Endometrium (tissue), 2 donors: ENCODE measurements at regions not wholly inside any gene's neighbourhood (a gene's known extent, or its start where the extent isn't known, plus 50 kb on each side); places are given as distances from the start of the nearest gene placed in this dataset.
"Not testable (repeated sequence)": the region's sequence is repeated elsewhere in the genome, so short reads cannot be mapped to it uniquely, and the experiment has no call there.

ENCODE experiments used
- FAIRE-seq: peaks from 2 replicates; lab custom pipeline; 2012; peaks lifted over from hg19 to GRCh38; lab: Jason Lieb, UNC
- donor health status: control.
- donor health status: control.

DNA sequence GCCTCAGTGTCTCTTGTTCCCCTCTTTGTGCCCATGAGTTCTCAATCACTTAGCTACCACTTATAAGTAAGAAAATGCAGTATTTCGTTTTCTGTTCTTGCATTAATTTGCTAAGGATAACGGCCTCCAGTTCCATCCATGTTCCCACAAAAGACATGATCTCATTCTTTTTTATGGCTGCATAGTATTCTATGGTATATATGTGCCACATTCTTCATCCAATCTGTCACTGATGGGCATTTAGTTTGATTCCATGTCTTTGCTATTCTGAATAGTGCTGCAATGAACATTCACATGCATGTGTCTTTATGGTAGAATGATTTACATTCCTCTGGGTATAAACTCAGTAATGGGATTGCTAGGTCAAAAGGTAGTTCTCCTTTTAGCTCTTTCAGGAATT, 283.2 kb upstream of the HNRNPA3 start:
- not testable (repeated sequence) for FAIRE-seq

DNA sequence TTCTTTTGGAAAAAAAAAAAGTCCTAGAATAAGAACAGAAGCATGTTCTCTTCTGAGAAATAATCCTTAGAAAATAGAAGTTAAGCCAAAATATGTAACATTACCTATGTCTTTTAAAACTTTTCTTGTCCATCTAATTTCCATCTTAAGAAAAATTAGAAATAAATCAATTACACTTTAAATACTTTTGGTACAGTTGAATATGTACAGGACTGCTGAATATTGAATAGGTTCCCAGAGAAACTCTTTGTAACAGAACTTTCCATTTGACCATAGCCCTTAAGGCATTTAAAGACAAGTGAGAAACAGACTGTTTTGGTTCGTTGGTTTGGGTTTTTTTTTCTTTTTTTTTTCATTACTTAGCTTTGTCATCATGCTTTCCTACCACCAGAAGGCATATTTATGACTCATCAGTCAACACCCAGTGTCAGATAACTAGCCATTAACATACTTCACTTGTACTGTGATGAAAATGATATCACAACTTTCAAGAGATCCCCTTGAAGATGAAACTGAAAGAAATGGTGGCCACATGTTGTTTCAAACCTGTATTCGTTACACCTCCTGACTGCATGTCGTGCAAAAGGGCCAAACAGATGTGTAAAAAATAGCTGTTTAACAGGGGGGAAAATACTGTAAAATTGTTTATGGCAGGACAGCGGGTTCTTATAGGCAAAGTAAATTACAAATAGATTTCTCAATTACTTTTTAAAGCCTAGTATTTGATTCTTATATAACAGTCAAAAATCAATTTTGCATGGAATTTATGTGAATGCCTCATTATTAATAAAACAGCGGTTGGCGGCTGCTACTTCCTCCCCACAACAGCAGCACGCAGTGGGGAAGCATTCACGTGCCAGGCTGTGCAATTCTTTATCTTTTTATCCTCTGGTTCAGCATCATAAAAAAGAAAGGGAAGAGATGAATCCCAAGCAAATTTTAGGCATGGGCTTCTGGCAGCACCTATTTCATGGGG, 280.7 kb upstream of the HNRNPA3 start:
- no peak for FAIRE-seq

DNA sequence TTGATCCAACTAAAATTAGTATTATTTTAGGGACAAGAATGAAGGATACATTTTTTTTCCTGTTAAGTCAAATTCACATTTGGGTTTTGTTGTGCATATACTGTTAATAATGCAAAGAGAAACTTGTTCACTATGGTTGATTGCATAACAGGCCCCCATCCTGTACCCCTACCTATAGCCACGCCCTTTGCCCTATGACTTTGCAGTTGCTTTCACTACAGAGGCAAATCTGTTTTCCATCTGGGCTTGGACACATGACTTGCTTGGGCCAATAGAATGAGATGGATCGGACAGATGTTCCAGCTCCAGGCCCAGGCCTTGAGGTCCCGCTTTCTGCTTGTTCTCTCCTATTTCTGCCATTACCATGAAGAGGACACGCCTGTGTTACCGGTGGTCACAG, 278.5 kb upstream of the HNRNPA3 start:
- FAIRE-seq, result no peak

DNA sequence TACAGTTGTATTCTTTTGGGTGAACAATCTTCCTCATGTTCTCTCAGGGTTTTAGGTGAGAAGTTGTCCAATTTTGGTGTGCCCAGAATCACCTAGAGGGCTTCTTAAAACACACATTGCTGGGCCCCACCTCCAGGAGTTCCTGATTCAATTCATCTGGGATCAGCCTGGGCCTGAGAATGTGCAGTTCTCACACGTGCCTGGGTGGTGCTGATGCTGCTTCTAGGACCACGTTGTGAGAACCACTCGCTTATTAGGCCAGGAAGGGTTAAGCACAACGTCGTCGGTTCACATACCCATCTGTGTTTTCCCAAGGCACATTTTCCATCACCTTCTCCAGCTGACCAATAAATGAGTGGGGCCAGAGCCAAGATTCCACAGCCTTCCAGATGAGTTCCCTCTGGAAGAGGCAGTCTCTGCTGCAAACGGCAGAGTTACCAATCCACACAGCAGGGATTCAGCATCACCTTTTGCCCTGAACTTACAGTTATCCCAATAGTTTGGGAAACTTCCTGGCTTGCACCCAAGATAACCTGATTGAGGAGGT, 277.7 kb upstream of the HNRNPA3 start:
- FAIRE-seq, result no peak

DNA sequence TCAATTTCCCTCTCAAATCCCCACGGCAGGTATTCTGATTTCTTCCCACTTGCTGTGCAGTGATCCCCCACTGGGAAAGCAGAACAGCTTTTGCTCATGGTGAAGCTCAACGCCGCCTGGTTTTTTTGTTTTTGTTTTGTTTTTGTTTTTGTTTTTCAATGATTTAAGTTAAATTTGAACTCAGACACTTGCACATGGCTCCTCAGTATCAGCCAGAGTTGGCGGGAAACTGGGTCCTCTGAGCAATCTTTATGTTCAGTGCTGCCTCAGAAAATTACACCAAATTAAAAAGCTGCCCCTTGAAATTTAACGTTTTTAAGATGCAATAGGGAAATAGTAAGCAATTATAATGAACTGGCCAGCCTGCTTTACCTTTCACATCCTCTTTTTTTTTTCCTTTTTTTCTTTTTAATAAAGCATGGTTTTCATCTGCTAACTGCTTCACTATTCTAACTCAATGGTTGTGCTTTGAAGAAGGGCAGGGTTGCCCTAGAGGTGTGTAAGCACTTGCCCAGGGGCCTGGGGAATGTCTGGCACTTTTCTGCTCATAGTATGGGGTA, 277.0 kb upstream of the HNRNPA3 start:
- no peak for FAIRE-seq

DNA sequence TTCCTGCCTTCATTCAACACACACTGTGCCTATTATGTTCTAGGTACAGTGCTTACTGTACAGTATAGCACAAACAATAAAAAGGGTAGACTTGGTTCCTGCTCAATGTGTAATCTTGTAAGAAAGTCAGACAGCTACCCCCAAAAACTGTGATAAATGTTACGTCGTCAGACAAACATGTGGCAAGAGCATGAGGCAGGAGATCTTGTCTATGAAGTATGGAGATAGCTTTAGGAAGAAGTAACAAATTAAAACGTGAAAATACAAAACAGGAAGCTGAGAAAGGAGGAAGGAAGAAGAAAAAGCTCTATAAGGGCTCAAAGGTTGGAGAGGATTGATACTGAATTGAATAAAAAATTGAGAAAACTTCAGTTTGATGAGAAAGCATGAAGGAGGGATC, 276.2 kb upstream of the HNRNPA3 start:
- FAIRE-seq, result no peak

DNA sequence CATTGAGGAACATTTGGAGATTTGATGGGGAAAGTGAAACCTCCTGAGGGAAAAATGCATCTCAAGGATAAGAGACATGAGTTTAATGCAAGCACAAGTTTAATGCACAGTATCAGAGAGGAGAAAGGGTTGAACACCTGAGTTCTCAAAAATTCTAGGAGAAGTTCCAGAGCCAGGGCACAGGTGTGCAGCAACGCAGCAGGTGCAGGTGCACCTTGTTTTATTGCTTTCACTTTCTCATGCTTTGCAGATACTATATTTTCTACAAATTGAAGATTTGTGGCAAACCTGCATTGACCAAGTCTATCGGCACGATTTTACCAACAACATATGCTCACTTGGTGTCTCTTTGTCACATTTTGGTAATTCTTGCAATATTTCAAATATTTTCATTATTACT, 267.6 kb upstream of the HNRNPA3 start:
- no peak for FAIRE-seq

DNA sequence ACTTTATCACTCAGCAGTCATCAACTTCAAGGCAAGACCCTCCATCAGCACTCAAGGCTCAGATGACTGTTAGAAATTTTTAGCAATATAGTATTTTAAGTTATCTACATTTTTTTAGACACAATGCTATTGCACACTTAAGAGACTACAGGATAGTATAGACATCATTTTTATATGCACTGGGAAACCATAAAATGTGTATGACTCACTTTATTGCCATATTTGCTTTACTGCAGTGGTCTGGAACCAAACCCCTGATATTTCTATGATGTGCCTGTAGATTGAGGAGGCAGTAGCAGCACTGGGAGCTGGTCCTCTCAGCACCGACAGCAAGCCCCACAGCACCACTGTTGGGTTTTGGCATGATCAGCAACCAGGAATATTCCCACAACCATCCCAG, 264.8 kb upstream of the HNRNPA3 start:
- no peak for FAIRE-seq

DNA sequence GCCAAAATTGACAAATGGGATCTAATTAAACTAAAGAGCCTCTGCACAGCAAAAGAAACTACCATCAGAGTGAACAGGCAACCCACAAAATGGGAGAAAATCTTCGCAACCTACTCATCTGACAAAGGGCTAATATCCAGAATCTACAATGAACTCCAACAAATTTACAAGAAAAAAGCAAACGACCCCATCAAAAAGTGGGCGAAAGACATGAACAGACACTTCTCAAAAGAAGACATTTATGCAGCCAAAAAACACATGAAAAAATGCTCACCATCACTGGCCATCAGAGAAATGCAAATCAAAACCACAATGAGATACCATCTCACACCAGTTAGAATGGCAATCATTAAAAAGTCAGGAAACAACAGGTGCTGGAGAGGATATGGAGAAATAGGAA, 261.4 kb upstream of the HNRNPA3 start:
- FAIRE-seq, result not testable (repeated sequence)

DNA sequence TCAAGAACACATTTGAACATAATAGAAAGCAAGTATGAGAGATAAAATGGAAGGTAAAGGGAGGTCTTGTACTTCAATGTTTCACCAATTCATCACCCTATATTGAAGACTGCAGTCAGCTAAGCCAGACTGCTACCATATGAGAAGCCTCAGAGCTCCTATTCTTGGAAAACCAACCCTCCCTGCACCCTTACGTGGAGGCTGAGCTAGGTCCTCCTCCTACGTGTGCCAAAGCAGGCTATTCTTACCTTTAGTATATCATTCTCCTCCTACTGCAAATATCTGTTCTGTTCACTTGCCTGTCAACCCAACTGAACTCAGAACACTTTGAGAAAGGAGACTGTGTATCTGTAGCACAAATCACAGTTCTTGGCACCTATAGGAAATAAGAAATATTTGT, 255.8 kb upstream of the HNRNPA3 start:
- FAIRE-seq, result no peak

DNA sequence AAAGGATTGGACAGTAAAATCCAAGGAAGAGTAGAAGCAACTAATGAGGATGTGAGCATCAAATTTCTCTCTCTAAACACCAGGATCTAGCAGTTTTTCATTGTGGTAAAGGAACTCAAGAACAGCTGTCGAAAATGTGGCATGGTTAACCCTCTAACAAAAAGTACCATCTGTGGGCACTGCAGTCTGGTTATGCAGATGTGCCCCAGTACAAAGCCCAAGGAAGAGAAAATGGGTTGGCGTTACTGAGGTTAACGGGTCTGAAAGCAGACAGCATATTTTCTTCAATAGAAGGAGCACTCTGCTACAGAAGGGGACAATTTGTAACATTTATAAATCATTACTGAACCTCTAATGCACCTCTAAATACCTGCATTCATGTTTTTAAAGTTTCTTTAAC, 253.0 kb upstream of the HNRNPA3 start:
- no peak for FAIRE-seq

DNA sequence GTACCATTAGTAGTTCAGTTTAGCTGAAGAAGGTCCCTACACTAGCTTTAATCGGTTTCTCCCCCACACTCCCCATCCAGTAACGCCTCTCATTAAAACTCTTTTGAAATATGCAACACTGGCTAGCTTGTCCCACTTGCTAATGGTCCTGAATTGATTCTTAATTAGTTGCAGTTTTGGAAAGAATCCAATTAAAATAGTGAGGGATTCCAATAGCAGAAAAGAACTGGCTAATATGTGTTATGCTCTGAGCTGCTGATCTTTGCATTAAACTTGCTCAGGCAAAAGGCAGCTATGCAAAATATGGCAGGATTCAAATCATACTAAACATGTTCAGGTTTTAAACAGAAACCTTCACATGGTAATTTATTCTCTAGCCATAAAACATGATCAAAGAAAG, 252.5 kb upstream of the HNRNPA3 start:
- FAIRE-seq, result no peak

DNA sequence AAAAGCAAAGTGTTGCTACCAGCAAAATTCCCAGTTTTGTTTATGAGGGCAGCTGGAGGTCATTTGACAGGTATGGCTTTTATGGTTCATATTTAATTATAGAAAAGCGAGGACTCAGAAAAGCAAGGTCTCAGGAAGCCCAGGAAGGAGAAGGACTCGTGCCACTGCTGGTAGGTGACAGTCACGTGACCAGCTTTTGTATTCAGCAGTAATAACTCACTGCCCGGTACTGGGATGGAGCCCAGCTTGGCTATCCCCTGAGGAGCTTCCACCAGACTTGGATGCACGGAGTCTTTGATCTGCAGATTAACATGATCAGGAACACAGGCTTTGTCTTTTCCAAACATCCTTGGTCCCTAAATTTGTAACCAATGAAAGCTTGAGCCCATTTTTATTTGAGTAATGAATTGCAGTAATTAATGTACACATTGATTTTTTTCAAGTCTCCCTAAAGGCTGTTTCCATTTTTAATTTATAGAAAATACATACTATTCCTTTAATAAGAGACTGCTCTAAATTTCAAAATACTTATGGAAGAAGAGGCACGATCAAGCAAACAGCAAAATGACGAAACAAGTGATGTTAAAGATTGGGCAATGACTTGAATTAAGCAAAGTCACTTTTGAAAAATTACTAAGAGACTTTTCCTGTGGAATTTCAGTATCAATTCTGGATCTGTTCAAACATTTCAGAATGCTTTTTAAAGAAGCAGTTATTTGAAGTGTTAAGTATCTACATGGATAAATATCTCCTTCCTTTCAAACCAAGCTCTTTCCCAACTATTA, 251.7 kb upstream of the HNRNPA3 start:
- no peak for FAIRE-seq

DNA sequence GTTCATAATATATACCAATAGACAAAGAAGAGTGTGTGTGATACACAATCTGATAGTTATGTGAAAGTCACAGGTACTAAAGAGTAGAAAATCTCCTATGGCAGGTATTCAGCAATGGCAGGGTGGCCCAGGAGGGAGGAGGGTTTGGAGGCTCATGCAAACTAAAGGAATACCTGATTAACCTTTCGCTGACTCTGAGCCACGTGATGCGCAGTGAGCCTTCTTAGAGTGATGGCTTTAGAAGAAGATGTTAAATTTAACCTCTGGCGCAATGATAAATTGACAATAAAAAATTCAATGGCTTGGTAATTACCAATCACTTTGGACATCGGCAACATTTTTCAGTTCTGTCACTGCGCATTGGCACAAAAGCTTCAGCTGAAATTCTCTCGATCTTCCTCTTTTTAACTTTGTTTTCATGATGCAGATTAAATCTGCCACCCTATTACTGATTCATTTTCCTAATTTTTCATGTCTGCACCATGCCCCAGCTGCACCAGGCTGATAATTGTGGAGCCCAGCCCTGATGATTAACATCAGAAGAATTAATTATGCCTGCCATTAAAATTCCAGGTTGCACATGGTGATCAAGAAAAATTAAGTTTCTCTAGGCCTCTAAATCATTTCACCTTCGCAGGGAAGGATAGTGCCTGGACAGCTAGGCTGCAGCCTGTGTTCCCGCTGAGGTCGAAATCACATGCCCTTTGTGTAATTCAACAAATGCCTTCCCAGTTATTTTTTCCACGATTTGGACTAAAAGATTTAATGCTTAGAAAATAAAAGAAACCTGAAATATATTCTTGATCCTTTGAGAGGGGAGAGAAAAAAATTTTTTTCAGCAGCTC, 250.6 kb upstream of the HNRNPA3 start:
- no peak for FAIRE-seq

DNA sequence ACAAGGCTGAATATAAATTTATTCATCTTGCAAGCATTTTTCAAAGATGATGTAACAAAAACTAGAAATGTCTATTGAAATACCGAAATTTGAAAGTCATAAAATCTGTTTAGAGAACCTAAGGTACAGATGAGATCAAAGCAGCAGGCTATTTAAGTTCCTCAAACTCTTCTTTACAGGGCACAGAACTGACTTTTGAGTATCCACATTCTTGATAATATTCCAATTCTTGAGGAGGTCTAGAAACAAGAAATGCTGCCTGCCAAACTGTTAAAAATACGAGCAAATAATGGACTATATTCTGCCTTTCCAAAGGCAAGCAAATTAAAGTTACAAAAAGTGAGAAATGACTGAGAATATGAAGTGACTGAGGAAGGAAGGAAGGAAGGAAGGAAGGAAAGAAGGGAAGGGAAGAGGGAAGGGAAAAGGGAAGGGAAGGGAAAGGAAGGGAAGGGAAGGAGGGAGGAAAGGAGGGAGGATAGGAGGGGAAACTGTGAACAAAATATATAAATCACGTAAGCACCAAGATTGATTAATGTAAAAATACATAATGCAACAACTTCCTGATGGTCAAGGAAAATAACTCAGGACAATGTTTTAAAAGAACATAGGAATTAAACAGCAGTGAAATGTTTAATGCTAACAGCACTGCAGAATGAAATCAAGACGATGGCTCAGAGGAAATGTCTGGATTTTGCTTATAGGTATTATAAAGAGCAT, 248.9 kb upstream of the HNRNPA3 start:
- no peak for FAIRE-seq

DNA sequence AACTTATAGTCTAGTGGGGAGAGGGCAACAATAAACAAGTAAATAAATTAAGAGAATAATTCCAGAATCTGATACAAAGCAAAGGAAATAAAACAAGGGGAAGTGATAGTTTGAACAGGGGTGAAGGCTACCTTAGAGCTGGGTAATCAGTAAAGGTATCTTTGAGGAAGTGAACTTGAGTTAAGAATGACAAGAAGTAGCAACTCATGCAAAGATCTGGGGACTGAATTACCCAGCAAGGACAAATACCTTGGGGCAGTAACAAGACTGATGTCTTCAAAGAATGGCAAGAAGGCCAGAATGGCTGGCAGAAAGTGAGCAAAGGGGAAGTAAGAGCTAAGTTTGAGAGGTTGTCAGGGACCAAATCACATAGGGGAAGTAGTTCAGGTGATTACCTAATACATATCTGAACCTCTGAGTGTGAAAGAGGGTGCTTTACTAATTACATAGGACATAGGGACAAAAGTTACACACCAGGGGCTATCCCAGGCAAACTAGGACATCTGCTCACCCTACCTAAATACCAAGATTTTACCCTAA, 244.6 kb upstream of the HNRNPA3 start:
- FAIRE-seq, result no peak

DNA sequence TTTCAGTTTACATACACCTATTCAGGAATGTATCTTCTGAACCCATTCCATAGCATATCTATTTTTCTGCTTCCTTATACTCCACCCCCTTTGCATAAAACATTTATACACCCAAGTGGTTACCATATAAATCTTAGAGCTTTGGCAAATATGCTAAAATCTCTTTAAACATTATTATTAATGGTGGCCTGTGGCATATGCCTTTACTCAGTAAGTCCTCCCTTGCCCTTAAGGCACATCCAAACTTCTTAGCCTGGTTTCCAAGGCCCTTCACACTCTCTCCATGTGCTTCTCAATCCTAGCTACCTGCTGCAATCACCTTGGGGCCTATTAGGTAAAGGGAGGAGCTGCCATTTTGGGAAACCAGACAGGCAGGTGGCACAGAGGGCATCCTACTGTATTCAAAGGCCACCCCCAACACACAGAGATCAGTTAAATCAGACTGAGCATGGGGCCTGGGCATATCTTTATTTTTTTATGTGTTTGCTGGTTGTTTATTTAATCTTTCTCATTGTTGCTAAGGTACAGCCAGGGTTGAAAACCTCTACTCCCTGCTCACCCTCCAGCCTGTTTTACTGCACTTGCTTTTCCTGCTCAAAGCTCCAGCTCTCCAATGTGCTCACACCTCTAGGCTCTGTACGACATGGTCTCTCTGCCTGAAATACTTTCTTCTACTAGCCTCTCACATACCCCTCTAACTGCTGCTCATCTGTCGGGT, 242.8 kb upstream of the HNRNPA3 start:
- FAIRE-seq, result no peak

DNA sequence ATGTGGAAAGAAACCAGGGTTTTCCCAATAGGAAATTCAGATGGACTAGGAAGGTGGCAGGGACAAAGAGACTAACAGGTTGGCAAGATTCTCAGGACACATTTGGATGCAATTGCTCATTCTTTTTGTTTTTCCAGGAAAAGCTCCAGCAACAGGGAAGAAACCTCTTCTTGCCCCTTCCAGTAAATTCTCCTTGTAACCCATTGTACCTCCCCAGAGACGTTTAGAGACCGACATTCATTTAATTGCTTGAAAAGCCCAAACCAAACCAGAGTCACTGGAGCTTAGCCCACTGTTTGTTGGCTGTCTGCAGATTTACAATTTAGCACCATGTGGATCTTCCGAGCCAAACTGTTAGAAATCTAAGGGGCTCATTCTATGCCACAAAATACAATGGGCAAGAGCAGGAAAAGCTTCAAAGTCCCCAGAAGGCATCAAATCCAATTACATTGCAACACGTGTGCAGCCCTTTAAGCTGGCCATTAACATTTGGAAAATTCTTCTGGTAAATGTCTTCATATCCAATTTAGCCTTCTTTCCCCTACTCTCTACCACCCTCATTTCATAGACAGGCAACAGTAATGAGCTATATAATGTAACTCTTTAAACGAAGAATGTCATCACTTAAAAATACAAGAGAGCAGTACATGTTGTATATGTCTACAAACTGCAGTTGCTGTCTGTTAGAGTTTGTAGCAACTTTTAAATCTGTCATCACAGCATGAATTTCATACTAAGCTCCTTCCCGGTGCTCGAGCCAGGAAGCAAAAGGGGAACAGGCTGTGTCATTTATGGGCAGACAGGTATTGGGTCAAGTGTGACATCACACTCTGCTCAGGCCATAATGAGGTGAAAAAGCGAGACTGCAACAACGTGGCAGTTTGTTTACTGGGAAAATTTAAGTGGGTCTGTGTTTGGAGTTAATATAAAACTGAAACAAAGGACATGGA, 235.6 kb upstream of the HNRNPA3 start:
- FAIRE-seq, result no peak

DNA sequence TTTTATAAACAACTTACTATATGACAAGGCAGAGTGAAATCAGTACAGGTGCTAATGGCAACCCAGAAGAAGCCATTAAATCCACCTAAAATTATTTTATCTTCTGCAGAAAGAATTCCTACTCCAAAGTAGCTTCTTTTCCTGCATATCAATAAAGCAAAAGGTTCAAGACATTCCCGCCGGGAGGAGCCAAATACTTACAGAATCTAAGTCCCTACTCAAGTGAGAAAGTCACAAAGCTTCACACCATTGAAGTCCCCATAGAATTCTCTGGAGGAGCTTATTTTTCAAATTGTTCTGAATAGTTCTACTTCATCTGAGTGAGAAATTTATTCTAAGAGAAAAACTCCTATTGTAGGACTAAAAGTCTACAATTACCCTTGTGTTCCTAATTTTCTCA, 233.7 kb upstream of the HNRNPA3 start:
- no peak for FAIRE-seq
